Central memory CD8-positive, alpha-beta T cell (primary cell): ENCODE measurements at regions not wholly inside any gene's neighbourhood (a gene's known extent, or its start where the extent isn't known, plus 50 kb on each side); places are given as distances from the start of the nearest gene placed in this dataset.

Experiments used
- ATAC-seq: fragments of 150-1000 bp; cut with Tn5 transposase; replicated peaks from 2 replicates; pipeline ENCODE4 v1.10.0; 2022; ENCODE audit warnings: mild to moderate bottlenecking, moderate FRiP score, moderate number of reproducible peaks; ENCODE audit not compliant: poor library complexity, severe bottlenecking; ENCODE audit errors: extremely low read depth
- DNase-seq, 2 donors: peaks; one replicate each; pipeline ENCODE4 v3.0.0; 2021; ENCODE audit warnings: low spot score in 2 of 2
- H3K27ac Mint-ChIP-seq: one replicate; pipeline ENCODE4 v1.8.0; 2022; ENCODE audit warnings: low read depth, mild to moderate bottlenecking, moderate library complexity, mixed read lengths
- H3K27me3 Mint-ChIP-seq: one replicate; pipeline ENCODE4 v1.8.0; 2022; ENCODE audit warnings: mixed read lengths
- H3K36me3 Mint-ChIP-seq: one replicate; pipeline ENCODE4 v1.8.0; 2022; ENCODE audit warnings: mild to moderate bottlenecking, moderate library complexity, mixed read lengths; ENCODE audit not compliant: insufficient read depth
- H3K4me1 Mint-ChIP-seq: one replicate; pipeline ENCODE4 v1.8.0; 2022; ENCODE audit warnings: mixed read lengths
- H3K4me3 Mint-ChIP-seq: one replicate; pipeline ENCODE4 v1.8.0; 2022; ENCODE audit warnings: mild to moderate bottlenecking, moderate library complexity, mixed read lengths
- H3K9me3 Mint-ChIP-seq: one replicate; pipeline ENCODE4 v1.8.0; 2022; ENCODE audit warnings: mixed read lengths

- Mint-ChIP-seq H3K4me3 (no peak overlapping the region), H3K36me3 (no peaks in the 10 kb centered on the region), H3K27ac (no peak overlapping the region), H3K9me3 (no peaks in the 10 kb centered on the region), H3K27me3 (peaks cover 11% of the 10 kb centered on the region), H3K4me1 (no peaks in the 10 kb centered on the region)
- DNase-seq: no peak
- ATAC-seq: no peak
These were observed 67.8 kb downstream of the IGLL1 start for GRCh38 chr22:23512348-23512705.

- Mint-ChIP-seq H3K4me3 (no peak overlapping the region), H3K36me3 (no peaks in the 10 kb centered on the region), H3K4me1 (no peaks in the 10 kb centered on the region), H3K27me3 (peaks cover 16% of the 10 kb centered on the region), H3K9me3 (no peaks in the 10 kb centered on the region), H3K27ac (no peak overlapping the region)
- DNase-seq: no peak
- ATAC-seq: no peak
These were observed 68.3 kb downstream of the IGLL1 start for GRCh38 chr22:23511627-23512347.

GRCh38 chr22:23509571-23510302 lies 70.4 kb downstream of the IGLL1 start:
- DNase-seq: no peak
- H3K9me3 Mint-ChIP-seq: no peaks in the 10 kb centered on the region
- peaks cover 27% of the 10 kb centered on the region for H3K27me3 Mint-ChIP-seq
- ATAC-seq: no peak
- H3K4me3 Mint-ChIP-seq: no peak overlapping the region
- no peak overlapping the region for H3K27ac Mint-ChIP-seq
- no peaks in the 10 kb centered on the region for H3K4me1 Mint-ChIP-seq
- no peaks in the 10 kb centered on the region for H3K36me3 Mint-ChIP-seq

- Mint-ChIP-seq H3K4me3 (no peak overlapping the region), H3K36me3 (no peaks in the 10 kb centered on the region), H3K27ac (no peak overlapping the region), H3K9me3 (no peaks in the 10 kb centered on the region), H3K27me3 (peaks cover 47% of the 10 kb centered on the region), H3K4me1 (no peaks in the 10 kb centered on the region)
- ATAC-seq: no peak
- no peak for DNase-seq
These were observed 75.6 kb downstream of the IGLL1 start for GRCh38 chr22:23504516-23504915.

GRCh38 chr22:23503736-23504440 lies 76.2 kb downstream of the IGLL1 start:
- DNase-seq: no peak
- no peak overlapping the region for H3K27ac Mint-ChIP-seq
- ATAC-seq: no peak
- no peaks in the 10 kb centered on the region for H3K9me3 Mint-ChIP-seq
- H3K27me3 Mint-ChIP-seq: peaks cover 47% of the 10 kb centered on the region
- no peak overlapping the region for H3K4me3 Mint-ChIP-seq
- H3K4me1 Mint-ChIP-seq: no peaks in the 10 kb centered on the region
- no peaks in the 10 kb centered on the region for H3K36me3 Mint-ChIP-seq

- H3K4me1 Mint-ChIP-seq: no peaks in the 10 kb centered on the region
- H3K27me3 Mint-ChIP-seq: peaks cover 47% of the 10 kb centered on the region
- no peak for DNase-seq
- no peak overlapping the region for H3K27ac Mint-ChIP-seq
- ATAC-seq: no peak
- H3K9me3 Mint-ChIP-seq: no peaks in the 10 kb centered on the region
- no peaks in the 10 kb centered on the region for H3K36me3 Mint-ChIP-seq
- H3K4me3 Mint-ChIP-seq: no peak overlapping the region
These were observed 76.9 kb downstream of the IGLL1 start for GRCh38 chr22:23503142-23503541.

- no peak overlapping the region for H3K4me3 Mint-ChIP-seq
- H3K9me3 Mint-ChIP-seq: no peaks in the 10 kb centered on the region
- H3K27me3 Mint-ChIP-seq: peaks cover 37% of the 10 kb centered on the region
- no peak for DNase-seq
- H3K36me3 Mint-ChIP-seq: no peaks in the 10 kb centered on the region
- no peak overlapping the region for H3K27ac Mint-ChIP-seq
- no peak for ATAC-seq
- H3K4me1 Mint-ChIP-seq: no peaks in the 10 kb centered on the region
These were observed 78.4 kb downstream of the IGLL1 start for GRCh38 chr22:23501708-23502107.

- DNase-seq (no peak), ATAC-seq (no peak)
- H3K27me3 Mint-ChIP-seq: peaks cover 37% of the 10 kb centered on the region
- peaks cover 4% of the 10 kb centered on the region for H3K4me1 Mint-ChIP-seq
- no peaks in the 10 kb centered on the region for H3K36me3 Mint-ChIP-seq
- no peak overlapping the region for H3K4me3 Mint-ChIP-seq
- peak overlapping the region; percentile 46 for H3K27ac Mint-ChIP-seq
- no peaks in the 10 kb centered on the region for H3K9me3 Mint-ChIP-seq
These were observed 78.8 kb downstream of the IGLL1 start for GRCh38 chr22:23501261-23501619.

GRCh38 chr22:23500508-23501260 lies 79.4 kb downstream of the IGLL1 start:
- H3K27me3 Mint-ChIP-seq: peaks cover 32% of the 10 kb centered on the region
- no peaks in the 10 kb centered on the region for H3K36me3 Mint-ChIP-seq
- H3K4me1 Mint-ChIP-seq: peaks cover 9% of the 10 kb centered on the region
- DNase-seq (no peak), ATAC-seq (no peak)
- no peak overlapping the region for H3K4me3 Mint-ChIP-seq
- H3K9me3 Mint-ChIP-seq: no peaks in the 10 kb centered on the region
- H3K27ac Mint-ChIP-seq: peak overlapping the region; percentile 46

- no peaks in the 10 kb centered on the region for H3K36me3 Mint-ChIP-seq
- no peak for DNase-seq
- no peak overlapping the region for H3K4me3 Mint-ChIP-seq
- H3K4me1 Mint-ChIP-seq: peaks cover 10% of the 10 kb centered on the region
- no peak overlapping the region for H3K27ac Mint-ChIP-seq
- peaks cover 26% of the 10 kb centered on the region for H3K27me3 Mint-ChIP-seq
- no peak for ATAC-seq
- no peaks in the 10 kb centered on the region for H3K9me3 Mint-ChIP-seq
These were observed 80.1 kb downstream of the IGLL1 start for GRCh38 chr22:23499845-23500500.

- no peaks in the 10 kb centered on the region for H3K9me3 Mint-ChIP-seq
- no peak for DNase-seq
- no peak overlapping the region for H3K4me3 Mint-ChIP-seq
- peaks cover 27% of the 10 kb centered on the region for H3K27me3 Mint-ChIP-seq
- H3K4me1 Mint-ChIP-seq: peaks cover 10% of the 10 kb centered on the region
- no peaks in the 10 kb centered on the region for H3K36me3 Mint-ChIP-seq
- peak overlapping the region; percentile 64 for H3K27ac Mint-ChIP-seq
- ATAC-seq: no peak
These were observed 81.0 kb downstream of the IGLL1 start for GRCh38 chr22:23498811-23499798.
